HEK293 (cell line): ENCODE measurements at regions not wholly inside any gene's neighbourhood (a gene's known extent, or its start where the extent isn't known, plus 50 kb on each side); places are given as distances from the start of the nearest gene placed in this dataset.

Source experiments
- CTCF ChIP-seq: fragments of 450-650 bp; formaldehyde crosslinking; IDR thresholded peaks from 2 replicates; pipeline ENCODE4 v1.5.1; 2016; ENCODE audit warnings: missing biosample characterization, missing genetic modification characterization
- ELK4 ChIP-seq: IDR thresholded peaks from 2 replicates; pipeline ENCODE4 v1.6.1; 2011; ENCODE audit warnings: mild to moderate bottlenecking, low read depth, low read length, borderline replicate concordance
- ZBTB11 ChIP-seq: fragments of 450-650 bp; formaldehyde crosslinking; conservative IDR thresholded peaks from 2 replicates; pipeline ENCODE4 v1.5.1; 2016; ENCODE audit warnings: low read depth, missing biosample characterization, missing genetic modification characterization
- ZBTB17 ChIP-seq: fragments of 450-650 bp; formaldehyde crosslinking; IDR thresholded peaks from 2 replicates; pipeline ENCODE4 v1.5.1; 2016; ENCODE audit warnings: missing biosample characterization, missing genetic modification characterization
- ZBTB49 ChIP-seq: fragments of 450-650 bp; formaldehyde crosslinking; IDR thresholded peaks from 2 replicates; pipeline ENCODE4 v1.5.1; 2016; ENCODE audit warnings: missing biosample characterization, missing genetic modification characterization, low read depth
- ZNF24 ChIP-seq: fragments of 450-650 bp; formaldehyde crosslinking; IDR thresholded peaks from 2 replicates; pipeline ENCODE4 v1.5.1; 2016; ENCODE audit warnings: missing biosample characterization, missing genetic modification characterization
- ZNF302 ChIP-seq: fragments of 450-650 bp; formaldehyde crosslinking; IDR thresholded peaks from 2 replicates; pipeline ENCODE4 v1.5.1; 2016; ENCODE audit warnings: missing biosample characterization, missing genetic modification characterization, low read depth
- ZNF629 ChIP-seq: fragments of 450-650 bp; formaldehyde crosslinking; IDR thresholded peaks from 2 replicates; pipeline ENCODE4 v1.5.1; 2017; ENCODE audit warnings: missing biosample characterization, missing genetic modification characterization
- ZNF658 ChIP-seq: fragments of 450-650 bp; formaldehyde crosslinking; IDR thresholded peaks from 2 replicates; pipeline ENCODE4; 2016; ENCODE audit warnings: missing biosample characterization, missing genetic modification characterization
- TF ChIP-seq, protein P1 (sequence below): fragments of 450-650 bp; IDR thresholded peaks from 2 replicates; pipeline ENCODE4 v1.5.1; 2018; ENCODE audit warnings: missing biosample characterization, mild to moderate bottlenecking, missing genetic modification characterization

- TF ChIP-seq ZBTB49 (no peak), CTCF (tag by site-specific recombination) (no peak), ZNF302 (tag by site-specific recombination) (no peak), ZNF24 (tag by site-specific recombination) (no peak), ZNF658 (tag by site-specific recombination) (no peak), ZNF629 (tag by site-specific recombination) (no peak), ELK4 (no peak), ZBTB17 (tag by site-specific recombination) (no peak), ZBTB11 (tag by site-specific recombination) (no peak)
- TF ChIP-seq, protein P1, sequence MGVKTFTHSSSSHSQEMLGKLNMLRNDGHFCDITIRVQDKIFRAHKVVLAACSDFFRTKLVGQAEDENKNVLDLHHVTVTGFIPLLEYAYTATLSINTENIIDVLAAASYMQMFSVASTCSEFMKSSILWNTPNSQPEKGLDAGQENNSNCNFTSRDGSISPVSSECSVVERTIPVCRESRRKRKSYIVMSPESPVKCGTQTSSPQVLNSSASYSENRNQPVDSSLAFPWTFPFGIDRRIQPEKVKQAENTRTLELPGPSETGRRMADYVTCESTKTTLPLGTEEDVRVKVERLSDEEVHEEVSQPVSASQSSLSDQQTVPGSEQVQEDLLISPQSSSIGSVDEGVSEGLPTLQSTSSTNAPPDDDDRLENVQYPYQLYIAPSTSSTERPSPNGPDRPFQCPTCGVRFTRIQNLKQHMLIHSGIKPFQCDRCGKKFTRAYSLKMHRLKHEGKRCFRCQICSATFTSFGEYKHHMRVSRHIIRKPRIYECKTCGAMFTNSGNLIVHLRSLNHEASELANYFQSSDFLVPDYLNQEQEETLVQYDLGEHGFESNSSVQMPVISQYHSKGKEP (tag by site-specific recombination) = no peak
These were observed 148.7 kb upstream of the ITGA6 start for GRCh38 chr2:172278667-172279066.
